DMS 273 treated with DMSO at 0.1 percent for 48 hours (cell line): ENCODE measurements at regions not wholly inside any gene's neighbourhood (a gene's known extent, or its start where the extent isn't known, plus 50 kb on each side); places are given as distances from the start of the nearest gene placed in this dataset.
"Not testable (repeated sequence)": the region's sequence is repeated elsewhere in the genome, so short reads cannot be mapped to it uniquely, and the experiment has no call there.

Source experiments
- DNase-seq: peaks from one replicate; lab custom pipeline; 2025; lab: John Stamatoyannopoulos, UW

DNA sequence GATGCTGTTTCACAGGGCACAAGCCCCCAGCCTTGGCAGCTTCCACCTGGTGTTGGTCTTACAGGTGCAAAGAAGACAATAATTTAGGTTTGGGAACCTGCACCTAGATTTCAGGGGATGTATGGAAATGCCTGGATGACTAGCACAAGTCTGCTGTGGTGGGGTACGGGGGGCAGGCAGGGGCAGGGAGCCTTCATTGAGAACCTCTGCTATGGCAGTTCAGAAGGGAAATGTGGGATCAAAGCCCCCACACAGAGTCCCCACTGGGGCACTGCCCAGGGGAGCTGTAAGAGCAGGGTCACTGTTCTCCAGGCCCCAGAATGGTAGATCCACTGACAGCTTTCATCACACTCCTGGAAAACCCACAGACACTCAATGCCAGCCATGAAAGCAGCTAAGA, 686.5 kb downstream of the FAM181B start:
- no peak for DNase-seq

DNA sequence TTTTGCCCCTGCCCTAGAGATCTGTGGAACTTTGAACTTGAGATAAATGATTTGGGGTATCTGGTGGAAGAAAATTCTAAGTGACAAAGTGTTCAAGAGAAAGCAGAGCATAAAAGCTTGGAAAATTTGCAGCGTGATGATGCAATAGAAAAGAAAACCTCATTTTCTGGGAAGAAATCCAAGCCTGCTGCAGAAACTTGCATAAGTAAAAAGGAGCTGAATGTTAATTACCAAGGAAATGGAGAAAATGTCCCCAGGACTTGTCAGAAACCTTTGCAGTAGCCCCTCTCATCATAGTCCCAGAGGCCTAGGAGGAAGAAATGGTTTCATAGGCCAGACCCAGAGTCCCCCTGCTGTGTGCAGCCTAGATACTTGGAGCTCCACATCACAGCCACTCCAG, 686.9 kb downstream of the FAM181B start:
- DNase-seq, result no peak

DNA sequence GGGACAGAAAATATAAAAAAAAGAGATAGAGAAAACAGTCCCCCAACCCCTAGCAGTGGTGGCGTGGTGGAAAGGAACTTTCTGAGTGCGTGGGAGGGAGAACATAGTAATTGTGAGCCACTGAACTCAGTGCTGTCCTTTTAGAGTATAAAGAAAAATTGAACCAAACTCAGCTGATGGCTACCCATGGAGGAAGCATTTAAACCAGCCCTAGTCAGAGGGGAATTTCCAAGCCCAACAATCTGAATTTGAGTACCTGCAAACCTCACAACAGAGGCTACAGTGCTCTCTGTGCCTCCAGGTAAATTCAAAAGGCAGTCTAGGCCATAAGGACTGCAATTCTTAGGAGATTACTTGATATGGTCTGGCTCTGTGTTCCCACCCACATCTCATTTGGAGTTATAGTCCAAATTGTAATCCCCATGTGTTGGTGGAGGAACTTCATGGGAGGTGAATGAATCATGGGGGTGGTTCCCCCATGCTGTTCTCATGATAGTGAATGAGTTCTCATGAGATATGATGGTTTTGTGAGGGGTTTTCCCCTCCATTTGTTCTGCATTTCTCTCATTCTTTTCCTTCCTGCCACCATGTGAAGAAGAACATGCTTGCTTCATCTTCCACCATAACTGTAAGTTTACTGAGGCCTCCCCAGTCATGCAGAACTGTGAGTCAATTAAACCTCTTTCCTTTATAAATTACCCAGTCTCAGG, 687.8 kb downstream of the FAM181B start:
- no peak for DNase-seq

GRCh38 chr11:82043316-82043715, 690.3 kb downstream of the FAM181B start:
- DNase-seq, result no peak

- DNase-seq, result no peak
Observed at GRCh38 chr11:82041764-82042163, 691.9 kb downstream of the FAM181B start.

DNA sequence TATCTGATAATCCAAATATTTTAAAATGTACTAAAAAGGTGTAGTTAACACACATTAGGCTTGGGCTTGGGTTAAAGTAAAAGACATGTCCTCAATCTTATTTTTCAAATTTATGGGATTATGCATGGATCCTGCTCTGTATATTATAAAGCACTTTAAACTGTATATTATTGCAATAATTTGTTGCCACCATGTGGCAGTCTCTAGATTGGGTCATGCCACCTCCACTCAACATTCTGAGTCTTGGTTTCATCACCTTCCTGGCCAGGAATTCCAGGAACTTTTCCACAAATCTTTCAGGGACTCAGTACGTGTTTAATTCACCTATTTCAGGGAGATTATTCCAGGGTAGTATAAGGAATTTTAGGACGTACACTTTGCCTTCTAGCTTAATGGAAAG, 695.5 kb downstream of the FAM181B start:
- no peak for DNase-seq

- DNase-seq, result no peak
Observed at GRCh38 chr11:82034527-82034926, 699.1 kb downstream of the FAM181B start.

GRCh38 chr11:82027335-82027734, 706.3 kb downstream of the FAM181B start:
- DNase-seq, result not testable (repeated sequence)

- DNase-seq, result no peak
Observed at GRCh38 chr11:82024760-82025159, 708.9 kb downstream of the FAM181B start.

- no peak for DNase-seq
Observed at GRCh38 chr11:82012276-82012675, 721.4 kb downstream of the FAM181B start.

DNA sequence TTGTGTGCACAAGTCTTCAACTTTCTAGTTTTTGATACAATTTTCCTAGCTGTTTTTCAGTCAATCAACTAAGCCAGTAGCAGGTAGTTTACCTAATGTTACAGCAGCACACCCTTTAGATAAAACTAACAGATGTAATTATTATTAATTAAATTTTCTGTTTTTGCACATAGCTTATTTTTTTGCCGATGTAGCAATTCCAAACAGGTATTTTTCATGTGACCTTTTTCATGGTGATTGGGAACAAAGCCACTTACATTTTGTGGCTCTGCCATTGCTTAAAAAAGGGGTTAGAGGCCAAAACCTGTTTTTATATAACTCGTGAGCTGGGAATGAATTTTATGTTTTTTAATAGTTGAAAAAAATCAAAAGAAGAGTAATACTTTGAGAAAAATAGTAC, 724.5 kb downstream of the FAM181B start:
- DNase-seq, result no peak

DNA sequence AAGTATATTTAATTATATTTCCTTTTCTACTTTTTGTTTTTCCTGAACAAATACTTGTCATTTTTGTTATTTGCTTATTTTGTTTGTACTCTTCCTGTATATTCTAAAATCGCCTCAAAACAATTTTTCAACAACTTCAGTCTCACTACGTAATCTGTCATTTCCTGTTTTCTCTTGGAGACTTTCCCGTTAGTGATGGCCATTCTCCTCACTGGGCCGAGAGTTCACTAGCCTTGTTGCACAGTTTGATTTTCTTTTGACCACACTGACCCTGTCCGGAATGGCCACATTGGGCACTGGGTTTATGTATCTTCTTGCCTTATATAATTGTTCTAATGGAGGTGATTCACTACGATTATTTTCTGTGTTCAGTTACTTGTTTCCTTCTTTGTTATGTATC, 726.1 kb downstream of the FAM181B start:
- no peak for DNase-seq

DNA sequence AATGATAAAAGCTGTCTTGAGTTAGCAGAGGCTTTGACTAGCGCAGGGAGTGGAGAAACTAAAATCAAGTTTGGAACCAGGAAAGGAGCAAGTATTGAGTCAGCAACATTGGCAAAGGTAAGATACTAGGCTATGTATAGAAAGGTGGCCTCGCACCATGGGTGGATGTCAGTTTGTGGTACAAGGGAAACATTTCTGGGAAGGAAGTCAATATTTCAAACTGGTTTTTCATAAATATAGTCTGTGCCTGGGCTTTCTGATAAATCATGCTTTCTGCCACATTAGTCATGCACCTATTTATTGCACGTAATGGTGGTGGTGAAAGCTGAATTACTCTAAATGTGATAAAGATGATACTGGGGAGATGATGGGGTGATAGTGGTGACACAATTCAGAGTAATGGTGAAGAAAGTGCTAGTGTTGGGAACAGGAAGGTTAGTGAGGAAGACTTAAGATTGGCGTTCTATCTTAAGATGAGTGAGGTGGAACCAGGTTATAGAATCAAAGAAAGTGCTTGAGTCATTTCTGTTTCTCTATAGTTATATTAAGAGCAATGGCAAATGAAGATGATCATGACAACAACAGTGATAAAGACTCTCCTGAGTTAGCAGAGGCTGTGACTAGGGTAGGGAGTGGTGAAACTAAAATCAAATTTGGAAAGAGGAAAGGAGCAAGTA, 729.0 kb downstream of the FAM181B start:
- DNase-seq, result no peak

DNA sequence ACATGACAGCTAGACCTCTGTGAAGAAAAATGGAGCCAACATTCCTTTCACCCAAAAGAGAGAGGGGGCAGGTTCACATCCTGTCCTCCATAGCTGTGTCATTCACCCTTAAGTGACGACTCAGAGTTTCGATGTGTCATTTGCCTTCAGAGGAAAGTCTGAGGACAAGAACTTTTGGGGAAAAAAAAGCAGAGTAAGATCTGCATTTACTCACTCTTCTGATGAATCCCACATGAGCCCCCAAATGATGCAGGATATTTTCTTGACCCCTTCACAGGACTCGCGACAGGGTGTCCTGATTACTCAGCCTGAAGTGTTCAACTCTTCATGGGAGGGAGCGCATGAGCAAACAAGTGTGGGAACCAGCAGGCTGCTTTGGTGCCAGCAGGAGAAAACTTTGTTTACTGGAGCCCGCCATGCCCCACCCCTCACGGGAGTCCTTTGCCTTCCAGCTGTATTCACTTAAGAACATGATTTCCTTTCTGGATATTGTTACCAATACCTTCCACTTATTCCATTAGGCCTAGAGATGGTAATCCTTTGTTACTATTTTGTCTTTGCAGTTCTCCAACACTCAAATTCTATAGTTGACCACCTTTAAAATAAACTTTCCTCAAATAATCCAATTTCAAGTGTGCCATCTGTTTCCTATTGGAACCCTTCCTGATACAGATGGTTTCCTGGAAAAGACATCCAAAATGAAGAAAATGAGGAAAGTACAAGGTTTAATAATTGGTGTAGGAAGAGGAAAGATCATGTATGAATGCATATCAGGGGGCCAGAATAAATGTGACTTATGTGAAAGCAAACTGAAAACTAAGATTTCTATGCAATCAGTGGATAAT, 729.8 kb downstream of the FAM181B start:
- no peak for DNase-seq

- no peak for DNase-seq
Observed at GRCh38 chr11:82003024-82003423, 730.6 kb downstream of the FAM181B start.

- DNase-seq, result no peak
Observed at GRCh38 chr11:81995889-81996288, 737.8 kb downstream of the FAM181B start.

DNA sequence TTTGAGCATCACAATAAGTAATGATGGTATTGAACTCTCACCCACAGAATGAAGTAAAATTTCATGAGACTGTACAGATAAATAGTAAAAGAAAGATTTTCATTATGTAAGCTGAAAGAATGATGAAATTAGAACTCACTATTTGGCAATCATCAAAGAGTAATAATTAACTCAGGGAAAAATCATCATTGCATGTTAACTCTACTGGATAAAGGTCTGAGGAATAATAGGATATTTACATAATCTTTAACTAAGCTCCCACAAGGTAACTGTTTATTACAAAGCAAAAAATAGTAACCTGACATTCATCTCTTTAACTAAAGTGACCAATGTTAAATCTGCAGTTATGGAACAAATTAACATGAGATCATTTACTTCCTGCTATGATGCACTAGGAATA, 739.9 kb downstream of the FAM181B start:
- DNase-seq, result no peak

DNA sequence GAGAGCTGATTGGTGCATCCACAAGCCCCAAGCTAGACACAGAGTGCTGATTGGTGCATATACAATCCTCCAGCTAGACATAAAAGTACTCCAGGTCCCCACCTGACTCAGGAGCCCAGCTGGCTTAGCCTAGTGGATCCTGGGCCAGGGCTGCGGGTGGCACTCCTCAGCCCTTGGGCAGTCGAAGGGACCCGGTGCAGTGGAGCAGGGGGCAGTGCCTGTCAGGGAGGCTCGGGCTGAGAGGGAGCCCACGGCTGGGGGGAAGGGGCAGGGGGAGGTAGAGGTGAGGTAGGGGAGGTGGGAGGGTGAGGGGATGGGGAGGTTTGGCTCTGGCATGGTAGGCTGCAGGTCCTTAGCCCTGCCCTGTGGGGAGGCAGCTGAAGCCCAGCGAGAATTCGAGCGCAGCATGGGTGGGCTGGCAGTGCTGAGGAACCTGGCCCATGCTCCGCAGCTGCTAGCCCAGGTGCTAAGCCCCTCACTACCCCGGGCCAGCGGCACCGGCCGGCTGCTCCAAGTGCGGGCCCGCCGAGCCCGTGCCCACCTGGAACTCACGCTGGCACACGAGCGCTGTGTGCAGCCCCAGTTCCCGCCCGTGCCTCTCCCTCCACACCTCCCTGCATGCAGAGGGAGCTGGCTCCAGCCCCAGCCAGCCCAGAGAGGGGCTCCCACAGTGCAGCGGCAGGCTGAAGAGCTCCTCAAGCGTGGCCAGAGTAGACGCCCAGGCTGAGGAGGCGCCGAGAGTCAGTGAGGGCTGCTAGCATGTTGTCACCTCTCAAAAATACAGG, 742.8 kb downstream of the FAM181B start:
- no peak for DNase-seq

GRCh38 chr11:81989093-81989492, 744.6 kb downstream of the FAM181B start:
- DNase-seq, result no peak

DNA sequence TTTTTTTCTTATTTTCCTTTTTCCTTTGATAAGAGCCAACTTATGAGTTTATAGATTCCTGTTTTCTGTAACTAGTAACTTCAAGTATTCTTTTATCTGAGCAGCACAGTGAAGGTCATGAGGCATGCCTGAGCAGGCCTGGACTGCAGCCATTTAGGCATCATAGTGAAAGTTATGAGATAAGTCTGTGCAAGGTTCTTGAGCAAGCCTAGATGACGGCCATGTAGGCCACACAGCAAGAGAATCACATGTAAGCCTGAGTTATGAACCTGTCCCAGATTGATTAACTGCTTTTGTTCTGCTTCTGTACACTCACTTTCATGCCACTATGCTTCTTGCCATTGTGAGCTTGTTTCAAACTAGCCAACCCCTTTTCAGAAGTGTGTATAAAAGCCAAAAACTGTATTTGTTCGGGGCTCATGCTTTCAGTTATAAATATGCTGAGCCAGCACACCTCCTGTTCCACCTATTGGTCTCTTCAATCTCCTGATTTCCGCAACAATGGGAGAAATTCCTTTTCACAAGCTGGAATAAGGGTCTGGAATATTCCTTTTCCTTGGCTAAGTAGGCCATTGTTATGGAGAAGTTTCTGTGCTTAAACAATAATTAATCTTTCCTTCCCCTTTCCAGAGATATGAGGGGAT, 745.7 kb downstream of the FAM181B start:
- no peak for DNase-seq

- DNase-seq, result no peak
Observed at GRCh38 chr11:81986556-81987161, 747.0 kb downstream of the FAM181B start.
